Endothelial cell of umbilical vein (primary cell): ENCODE measurements at regions not wholly inside any gene's neighbourhood (a gene's known extent, or its start where the extent isn't known, plus 50 kb on each side); places are given as distances from the start of the nearest gene placed in this dataset.

Source experiments
- BruUV-seq: library from RNA; stranded (reverse); fragments of 400-500 nt; replicated peaks from 2 replicates; lab custom pipeline; 2021; lab: Mats Ljungman, UMichigan
- CTCF ChIA-PET: fragments of 300-600, 350-600 bp; sonication (Branson Sonifier 250); formaldehyde crosslinking; loops from one replicate; lab custom pipeline; 2021; ENCODE audit warnings: antibody characterized with exemption, inconsistent platforms; lab: Charles Lee
- POLR2A ChIA-PET: fragments of 300-600, 350-600 bp; sonication (Branson Sonifier 250); formaldehyde crosslinking; loops from one replicate; lab custom pipeline; 2021; ENCODE audit warnings: antibody characterized with exemption, inconsistent platforms; lab: Charles Lee
- DNase-seq: peaks from one replicate; pipeline ENCODE4 v3.0.0-alpha.2; 2011; ENCODE audit warnings: low read depth, low spot score
- FAIRE-seq: peaks from 2 replicates; lab custom pipeline; 2011; peaks lifted over from hg19 to GRCh38; lab: Jason Lieb, UNC
- H2AFZ ChIP-seq: 2 replicates; pipeline ENCODE4 v1.6.0; 2012; ENCODE audit warnings: low read depth, low read length, control low read depth, inconsistent platforms
- H3K27ac ChIP-seq: 2 replicates; pipeline ENCODE4 v1.5.1; 2011; ENCODE audit warnings: low read depth, mild to moderate bottlenecking, control low read depth, low read length, moderate library complexity; ENCODE audit not compliant: insufficient read depth
- H3K27me3 ChIP-seq, 2 experiments: 2 replicates each; pipeline versions ENCODE4 v1.6.0 to v1.6.1; 2011; ENCODE audit warnings: low read length in 2 of 2, mixed read lengths in 1 of 2; ENCODE audit not compliant: control insufficient read depth in 2 of 2, insufficient read depth in 2 of 2
- H3K36me3 ChIP-seq, 2 experiments: 2 replicates in 1 of 2; 3 replicates in 1 of 2; pipeline ENCODE4 v1.5.1; 2011; ENCODE audit warnings: low read length in 2 of 2, mild to moderate bottlenecking in 1 of 2, moderate library complexity in 1 of 2; ENCODE audit not compliant: control insufficient read depth in 2 of 2, insufficient read depth in 2 of 2; ENCODE audit errors: extremely low read depth in 1 of 2
- H3K4me1 ChIP-seq: 3 replicates; pipeline ENCODE4 v1.5.1; 2011; ENCODE audit warnings: mild to moderate bottlenecking, low read length; ENCODE audit not compliant: control insufficient read depth, insufficient read depth; ENCODE audit errors: extremely low read depth
- H3K4me2 ChIP-seq: 2 replicates; pipeline ENCODE4 v1.6.1; 2011; ENCODE audit warnings: low read length, control low read depth, mixed read lengths; ENCODE audit not compliant: insufficient read depth
- H3K4me3 ChIP-seq, 3 experiments: fragments of 200-600 bp in 1 of 3; sonication (generic), shearing (Covaris generic) in 1 of 3; replicated peaks in 1 of 3; 2 replicates each; pipeline ENCODE4 v1.5.1; 2011 to 2016; ENCODE audit warnings: control low read depth in 3 of 3, low read length in 3 of 3, mild to moderate bottlenecking in 2 of 3, inconsistent platforms in 1 of 3, low read depth in 1 of 3, moderate library complexity in 1 of 3; ENCODE audit not compliant: insufficient read depth in 1 of 3
- H3K79me2 ChIP-seq: 2 replicates; pipeline ENCODE4 v1.6.0; 2012; ENCODE audit warnings: low read length, inconsistent platforms; ENCODE audit not compliant: control insufficient read depth, insufficient read depth
- H3K9ac ChIP-seq: replicated peaks from 2 replicates; pipeline ENCODE3; 2011; ENCODE audit warnings: low read length, control low read depth; ENCODE audit not compliant: insufficient read depth; ENCODE audit errors: extremely low read depth
- H3K9me1 ChIP-seq: replicated peaks from 3 replicates; pipeline ENCODE4 v1.6.0; 2011; ENCODE audit warnings: mild to moderate bottlenecking, low read length; ENCODE audit not compliant: control insufficient read depth, insufficient read depth; ENCODE audit errors: extremely low read depth
- H3K9me3 ChIP-seq: replicated peaks from 2 replicates; pipeline ENCODE4 v1.5.1; 2012; ENCODE audit warnings: low read length, inconsistent platforms; ENCODE audit not compliant: control insufficient read depth, insufficient read depth
- H4K20me1 ChIP-seq: replicated peaks from 2 replicates; pipeline ENCODE3; 2011; ENCODE audit warnings: mild to moderate bottlenecking, low read length; ENCODE audit not compliant: control insufficient read depth, insufficient read depth; ENCODE audit errors: extremely low read depth
- EZH2 ChIP-seq: IDR thresholded peaks from 2 replicates; pipeline ENCODE4 v1.6.1; 2012; ENCODE audit warnings: borderline replicate concordance, low read depth, mild to moderate bottlenecking, moderate library complexity, low read length, inconsistent platforms; ENCODE audit not compliant: severe bottlenecking
- FOS ChIP-seq: IDR thresholded peaks from 2 replicates; pipeline ENCODE4 v1.6.1; 2011; ENCODE audit warnings: mild to moderate bottlenecking, low read length, moderate library complexity, borderline replicate concordance; ENCODE audit not compliant: insufficient read depth
- GATA2 ChIP-seq: IDR thresholded peaks from 2 replicates; pipeline ENCODE4 v1.7.0; 2011; ENCODE audit warnings: low read depth, mild to moderate bottlenecking, moderate library complexity, mixed read lengths, low read length; ENCODE audit not compliant: insufficient read length, insufficient read depth
- JUN ChIP-seq: IDR thresholded peaks from 2 replicates; pipeline ENCODE4 v1.6.1; 2011; ENCODE audit warnings: borderline replicate concordance, low read depth; ENCODE audit not compliant: insufficient read length, insufficient read depth
- MYC ChIP-seq: IDR thresholded peaks from one replicate; pipeline ENCODE4 v1.6.1; 2011; ENCODE audit warnings: mild to moderate bottlenecking, low read depth, low read length
- POLR2A ChIP-seq: IDR thresholded peaks from 2 replicates; pipeline ENCODE4 v1.6.1; 2012; ENCODE audit warnings: low read depth, mild to moderate bottlenecking, control low read depth, low read length
- POLR2AphosphoS5 ChIP-seq: IDR thresholded peaks from 2 replicates; pipeline ENCODE4 v1.6.1; 2012; ENCODE audit warnings: low read depth, mild to moderate bottlenecking, control low read depth, low read length, moderate library complexity; ENCODE audit not compliant: insufficient read depth
- dilution Hi-C: fragments of 300-500 bp; cut with MboI; formaldehyde crosslinking; loops from one replicate; pipeline ENCODE4 v1.15.0; 2019; ENCODE audit warnings: low sequenced_read_pairs; ENCODE audit not compliant: extremely low pct_ligation_motif_present
- intact Hi-C: fragments of 100-400 bp; cut with micrococcal nuclease; formaldehyde crosslinking; loops from one replicate; pipeline ENCODE4 v1.10.0; 2022
- TF ChIP-seq, protein P1 (sequence below): IDR thresholded peaks from 2 replicates; pipeline ENCODE4 v1.6.1; 2011; ENCODE audit not compliant: insufficient read depth, insufficient read length
- TF ChIP-seq, protein P2 (sequence below), 2 donors: IDR thresholded peaks; 1 replicate in 1 of 2; 2 replicates in 1 of 2; pipeline ENCODE4 v1.5.1; 2011; ENCODE audit warnings: low read length in 2 of 2, mild to moderate bottlenecking in 2 of 2, moderate library complexity in 2 of 2, control low read depth in 1 of 2, inconsistent platforms in 1 of 2, low read depth in 1 of 2; ENCODE audit not compliant: insufficient read depth in 1 of 2; ENCODE audit errors: extremely low read depth in 1 of 2

DNA sequence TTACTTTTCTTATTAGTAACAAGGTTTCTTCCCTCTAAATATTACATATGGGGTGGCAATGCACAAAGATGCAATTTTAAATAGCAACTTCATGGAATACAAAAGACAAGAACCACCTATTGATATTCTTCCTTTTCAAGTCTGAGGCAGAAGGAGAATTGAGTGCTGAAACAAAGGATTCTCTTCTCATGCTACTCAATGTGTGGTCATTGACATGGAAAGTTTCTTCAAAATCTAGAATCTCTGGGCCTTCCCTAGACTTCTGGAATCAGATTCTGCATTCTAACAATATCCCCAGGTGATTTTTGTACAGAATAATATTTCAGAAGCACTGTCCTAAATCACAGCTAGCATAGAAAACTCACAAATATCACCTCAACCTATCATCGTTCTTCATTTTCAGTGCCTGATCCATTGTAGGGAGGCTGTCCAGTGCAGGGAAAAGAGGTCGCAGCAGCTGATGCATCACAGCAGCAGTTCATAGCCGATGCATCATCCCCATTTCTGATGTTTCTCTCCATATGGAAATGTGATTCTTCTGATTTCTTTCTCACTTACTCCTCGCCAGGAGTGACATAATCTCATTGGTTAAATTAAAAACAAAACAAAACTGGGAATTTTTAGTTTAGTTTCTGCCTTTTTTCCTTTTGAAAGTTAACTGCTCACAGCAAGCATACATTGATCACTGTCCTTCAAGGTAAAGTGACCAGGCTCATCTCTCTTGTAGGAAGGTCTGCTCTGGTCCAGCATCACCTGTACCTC, 139.5 kb upstream of the FAM83B start:
- Histone ChIP-seq H3K4me3 (no peak overlapping the region), H3K9ac (no peak overlapping the region), H3K9me1 (no peaks in the 10 kb centered on the region), H3K27me3 (no peaks in the 10 kb centered on the region), H2AFZ (no peak overlapping the region), H3K9me3 (no peaks in the 10 kb centered on the region), H3K4me2 (no peak overlapping the region), H3K27ac (no peak overlapping the region), H3K4me1 (no peaks in the 10 kb centered on the region), H3K36me3 (no peaks in the 10 kb centered on the region), H3K79me2 (no peaks in the 10 kb centered on the region), H4K20me1 (no peaks in the 10 kb centered on the region)
- FAIRE-seq (no peak), DNase-seq (no peak)
- intact Hi-C loops, result no loop called here
- CTCF ChIA-PET, result interaction anchor here (0.6 to 3.5 kb wide), 3 partner anchors 11 to 160 kb away, joined by 3 to 20 read pairs (median 4); no protein-coding TSS in a partner anchor
- BruUV-seq, result no TSS peak
- POLR2A ChIA-PET, result interaction anchor here (0.6 kb wide), 1 partner anchor 159 kb away, joined by 3 read pairs; no protein-coding TSS in a partner anchor
- TF ChIP-seq, protein P1, sequence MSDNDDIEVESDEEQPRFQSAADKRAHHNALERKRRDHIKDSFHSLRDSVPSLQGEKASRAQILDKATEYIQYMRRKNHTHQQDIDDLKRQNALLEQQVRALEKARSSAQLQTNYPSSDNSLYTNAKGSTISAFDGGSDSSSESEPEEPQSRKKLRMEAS, result no peak
- TF ChIP-seq GATA2, result no peak
- TF ChIP-seq, protein P2, sequence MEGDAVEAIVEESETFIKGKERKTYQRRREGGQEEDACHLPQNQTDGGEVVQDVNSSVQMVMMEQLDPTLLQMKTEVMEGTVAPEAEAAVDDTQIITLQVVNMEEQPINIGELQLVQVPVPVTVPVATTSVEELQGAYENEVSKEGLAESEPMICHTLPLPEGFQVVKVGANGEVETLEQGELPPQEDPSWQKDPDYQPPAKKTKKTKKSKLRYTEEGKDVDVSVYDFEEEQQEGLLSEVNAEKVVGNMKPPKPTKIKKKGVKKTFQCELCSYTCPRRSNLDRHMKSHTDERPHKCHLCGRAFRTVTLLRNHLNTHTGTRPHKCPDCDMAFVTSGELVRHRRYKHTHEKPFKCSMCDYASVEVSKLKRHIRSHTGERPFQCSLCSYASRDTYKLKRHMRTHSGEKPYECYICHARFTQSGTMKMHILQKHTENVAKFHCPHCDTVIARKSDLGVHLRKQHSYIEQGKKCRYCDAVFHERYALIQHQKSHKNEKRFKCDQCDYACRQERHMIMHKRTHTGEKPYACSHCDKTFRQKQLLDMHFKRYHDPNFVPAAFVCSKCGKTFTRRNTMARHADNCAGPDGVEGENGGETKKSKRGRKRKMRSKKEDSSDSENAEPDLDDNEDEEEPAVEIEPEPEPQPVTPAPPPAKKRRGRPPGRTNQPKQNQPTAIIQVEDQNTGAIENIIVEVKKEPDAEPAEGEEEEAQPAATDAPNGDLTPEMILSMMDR (IDR thresholded peaks at IDR 0.05; ENCODE audit: extremely low read depth in 1 of 2, insufficient read depth in 1 of 2, low read depth in 1 of 2, low read length in 2 of 2), result no peak
- no peak for TF ChIP-seq FOS
- TF ChIP-seq POLR2AphosphoS5, result no peak
- no peak for TF ChIP-seq POLR2A
- no peak for TF ChIP-seq MYC
- no peak for TF ChIP-seq JUN
- TF ChIP-seq EZH2, result no peak
- dilution Hi-C loops, result no loop called here
